ENCODE measurements at regions not wholly inside any gene's neighbourhood (a gene's known extent, or its start where the extent isn't known, plus 50 kb on each side); places are given as distances from the start of the nearest gene placed in this dataset.

DNA sequence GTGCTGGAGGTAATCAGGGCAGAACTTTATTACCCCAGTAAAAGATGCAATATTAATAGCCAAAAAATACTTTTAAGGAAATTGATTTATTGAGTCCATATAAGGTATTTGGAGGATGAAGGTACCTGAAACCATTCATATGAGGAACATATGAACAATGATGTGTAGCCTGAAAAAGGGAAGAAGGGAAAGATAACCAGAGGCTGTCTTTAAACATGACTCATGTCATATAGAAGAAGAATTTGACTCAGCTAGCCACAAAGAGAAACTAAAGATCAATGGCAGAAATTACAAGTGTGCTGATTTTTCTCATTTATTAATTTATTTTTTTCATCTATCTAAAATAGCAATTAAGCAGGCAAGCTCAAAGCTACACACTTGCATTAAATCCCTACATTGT, 136.2 kb upstream of the DUSP10 start:
- 0 out of 2 replicates have a peak, but pooled peaks cover 4% of the 10 kb centered on the region for H3K27me3 ChIP-seq (ENCODE audit: control insufficient read depth, low read length)
- no peak overlapping the region for H3K4me3 ChIP-seq (ENCODE audit: low read length)
- no peaks in the 10 kb centered on the region for H3K9me2 ChIP-seq (replicated peaks; ENCODE audit: control insufficient read depth, low read length)
- no peaks in the 10 kb centered on the region for H3K9me3 ChIP-seq (ENCODE audit: control insufficient read depth, insufficient read depth, low read length)
- no peak for TF ChIP-seq EZH2phosphoT487 (IDR thresholded peaks at IDR 0.05; ENCODE audit: borderline replicate concordance, low read length)
- TF ChIP-seq, protein P1, sequence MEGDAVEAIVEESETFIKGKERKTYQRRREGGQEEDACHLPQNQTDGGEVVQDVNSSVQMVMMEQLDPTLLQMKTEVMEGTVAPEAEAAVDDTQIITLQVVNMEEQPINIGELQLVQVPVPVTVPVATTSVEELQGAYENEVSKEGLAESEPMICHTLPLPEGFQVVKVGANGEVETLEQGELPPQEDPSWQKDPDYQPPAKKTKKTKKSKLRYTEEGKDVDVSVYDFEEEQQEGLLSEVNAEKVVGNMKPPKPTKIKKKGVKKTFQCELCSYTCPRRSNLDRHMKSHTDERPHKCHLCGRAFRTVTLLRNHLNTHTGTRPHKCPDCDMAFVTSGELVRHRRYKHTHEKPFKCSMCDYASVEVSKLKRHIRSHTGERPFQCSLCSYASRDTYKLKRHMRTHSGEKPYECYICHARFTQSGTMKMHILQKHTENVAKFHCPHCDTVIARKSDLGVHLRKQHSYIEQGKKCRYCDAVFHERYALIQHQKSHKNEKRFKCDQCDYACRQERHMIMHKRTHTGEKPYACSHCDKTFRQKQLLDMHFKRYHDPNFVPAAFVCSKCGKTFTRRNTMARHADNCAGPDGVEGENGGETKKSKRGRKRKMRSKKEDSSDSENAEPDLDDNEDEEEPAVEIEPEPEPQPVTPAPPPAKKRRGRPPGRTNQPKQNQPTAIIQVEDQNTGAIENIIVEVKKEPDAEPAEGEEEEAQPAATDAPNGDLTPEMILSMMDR (IDR thresholded peaks at IDR 0.05; ENCODE audit: low read depth, low read length, poor library complexity, severe bottlenecking), result no peak
- no peaks in the 10 kb centered on the region for H3F3A ChIP-seq (ENCODE audit: control insufficient read depth, insufficient read depth)
- no peak overlapping the region for H3K4me2 ChIP-seq (ENCODE audit: low read length)
- no peaks in the 10 kb centered on the region for H4K20me1 ChIP-seq (ENCODE audit: control insufficient read depth, insufficient read depth, low read depth, low read length)
- no peak overlapping the region for H3K27ac ChIP-seq (ENCODE audit: low read depth, low read length)
- no peaks in the 10 kb centered on the region for H3K4me1 ChIP-seq (ENCODE audit: control insufficient read depth, low read length)
- H3K79me2 ChIP-seq (ENCODE audit: control insufficient read depth, low read length), result no peaks in the 10 kb centered on the region
- no peaks in the 10 kb centered on the region for H3K36me3 ChIP-seq (ENCODE audit: control insufficient read depth, low read length)

DNA sequence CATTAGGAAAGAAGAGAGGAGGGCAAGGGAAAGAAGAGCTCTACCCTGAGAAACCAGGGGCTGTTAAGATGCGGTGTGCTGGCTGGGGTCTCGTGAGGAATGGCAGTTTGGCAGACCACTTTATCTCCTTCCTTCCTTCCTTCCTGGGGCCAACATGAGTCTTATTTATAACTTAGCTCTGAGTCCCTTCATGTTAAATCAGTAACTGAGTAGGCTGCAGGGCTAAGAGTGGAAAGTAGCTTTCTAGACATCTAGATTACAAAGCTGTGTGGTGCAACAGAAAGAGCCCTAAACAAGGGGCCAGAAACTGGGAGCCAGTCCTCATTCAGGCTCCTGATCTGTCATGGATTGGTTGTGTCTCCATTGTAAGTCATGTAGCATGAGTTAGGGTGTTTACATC, 135.4 kb upstream of the DUSP10 start:
- Histone ChIP-seq H3K4me3 (ENCODE audit: low read length) (no peak overlapping the region), H3K79me2 (ENCODE audit: control insufficient read depth, low read length) (no peaks in the 10 kb centered on the region), H3K36me3 (ENCODE audit: control insufficient read depth, low read length) (no peaks in the 10 kb centered on the region), H4K20me1 (ENCODE audit: control insufficient read depth, insufficient read depth, low read depth, low read length) (no peaks in the 10 kb centered on the region), H3K27me3 (ENCODE audit: control insufficient read depth, low read length) (0 out of 2 replicates have a peak, but pooled peaks cover 4% of the 10 kb centered on the region), H3K27ac (ENCODE audit: low read depth, low read length) (no peak overlapping the region), H3K4me1 (ENCODE audit: control insufficient read depth, low read length) (no peaks in the 10 kb centered on the region), H3K9me2 (replicated peaks; ENCODE audit: control insufficient read depth, low read length) (no peaks in the 10 kb centered on the region), H3K9me3 (ENCODE audit: control insufficient read depth, insufficient read depth, low read length) (no peaks in the 10 kb centered on the region), H3K4me2 (ENCODE audit: low read length) (no peak overlapping the region), H3F3A (ENCODE audit: control insufficient read depth, insufficient read depth) (no peaks in the 10 kb centered on the region)
- TF ChIP-seq, protein P1 (IDR thresholded peaks at IDR 0.05; ENCODE audit: low read depth, low read length, poor library complexity, severe bottlenecking), result no peak

DNA sequence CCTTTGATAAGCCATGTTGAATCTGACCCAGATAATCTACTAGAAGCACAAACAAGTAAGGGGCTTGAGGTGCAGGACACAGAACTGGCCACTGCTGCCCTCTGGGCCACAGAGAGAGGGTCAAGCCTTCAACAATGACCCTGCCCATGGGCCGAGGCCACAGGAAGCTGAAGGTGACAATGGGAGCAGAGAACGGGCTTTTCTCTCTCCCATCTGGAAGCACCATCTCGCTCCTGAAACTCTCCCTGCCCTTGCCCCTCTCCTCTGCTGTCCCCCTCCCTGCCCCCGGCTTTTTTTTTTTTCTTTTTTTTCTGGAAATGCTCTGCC, 133.1 kb upstream of the DUSP10 start:
- TF ChIP-seq EZH2phosphoT487 (IDR thresholded peaks at IDR 0.05; ENCODE audit: borderline replicate concordance, low read length), result no peak
- TF ChIP-seq, protein P1 (IDR thresholded peaks at IDR 0.05; ENCODE audit: low read depth, low read length, poor library complexity, severe bottlenecking), result no peak
- H3K4me1 ChIP-seq (ENCODE audit: control insufficient read depth, low read length), result no peaks in the 10 kb centered on the region
- no peak overlapping the region for H3K27ac ChIP-seq (ENCODE audit: low read depth, low read length)
- H3K79me2 ChIP-seq (ENCODE audit: control insufficient read depth, low read length), result no peaks in the 10 kb centered on the region
- no peaks in the 10 kb centered on the region for H3K9me3 ChIP-seq (ENCODE audit: control insufficient read depth, insufficient read depth, low read length)
- H3K27me3 ChIP-seq (ENCODE audit: control insufficient read depth, low read length), result 0 out of 2 replicates have a peak, but pooled peaks cover 4% of the 10 kb centered on the region
- H3K4me3 ChIP-seq (ENCODE audit: low read length), result no peak overlapping the region
- no peaks in the 10 kb centered on the region for H3K9me2 ChIP-seq (replicated peaks; ENCODE audit: control insufficient read depth, low read length)
- H3K36me3 ChIP-seq (ENCODE audit: control insufficient read depth, low read length), result no peaks in the 10 kb centered on the region
- no peaks in the 10 kb centered on the region for H3F3A ChIP-seq (ENCODE audit: control insufficient read depth, insufficient read depth)
- no peak overlapping the region for H3K4me2 ChIP-seq (ENCODE audit: low read length)
- H4K20me1 ChIP-seq (ENCODE audit: control insufficient read depth, insufficient read depth, low read depth, low read length), result no peaks in the 10 kb centered on the region
